ENCODE measurements at regions not wholly inside any gene's neighbourhood (a gene's known extent, or its start where the extent isn't known, plus 50 kb on each side); places are given as distances from the start of the nearest gene placed in this dataset.
"Not testable (repeated sequence)": the region's sequence is repeated elsewhere in the genome, so short reads cannot be mapped to it uniquely, and the experiment has no call there.

DNA sequence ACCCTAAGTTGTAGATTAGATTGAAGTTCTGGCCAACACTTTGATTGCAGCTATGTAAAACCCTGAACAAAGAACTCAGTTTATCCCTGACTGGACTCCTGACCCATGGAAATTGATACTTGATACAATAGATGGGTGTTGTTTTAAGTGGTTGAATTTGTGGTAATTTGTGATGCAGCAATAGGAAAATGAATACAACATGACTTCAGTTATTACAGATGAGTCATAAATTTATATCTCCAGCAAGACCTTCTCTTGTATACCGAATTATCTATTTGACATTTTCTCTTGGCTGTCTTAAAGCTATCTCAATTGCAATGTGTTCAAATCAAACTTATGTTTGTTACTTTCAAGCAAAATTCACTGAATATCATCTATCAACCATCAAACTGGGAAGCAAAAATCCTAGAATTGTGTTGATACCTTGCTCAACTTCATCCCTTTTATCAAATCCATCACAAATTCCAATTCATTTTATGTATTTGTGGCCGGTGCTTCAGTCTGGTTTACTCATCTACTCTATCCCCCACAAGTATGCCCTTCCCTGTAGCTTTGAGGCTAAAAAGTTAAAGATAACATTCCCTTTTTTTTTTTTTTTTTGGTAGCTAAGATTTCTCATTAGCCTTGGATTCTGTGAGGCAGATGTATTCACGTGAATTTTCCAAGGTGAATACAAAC lies 129.4 kb upstream of the CENPW start:
- no peak for TF ChIP-seq CTCF (IDR thresholded peaks at IDR 0.05; ENCODE audit: unreplicated experiment)
- no peaks in the 10 kb centered on the region for H3K36me3 Mint-ChIP-seq (ENCODE audit: insufficient read depth, unreplicated experiment)
- no peak for DNase-seq
- no peak overlapping the region for H3K4me3 Mint-ChIP-seq (ENCODE audit: low read depth, unreplicated experiment)
- no peaks in the 10 kb centered on the region for H3K4me1 Mint-ChIP-seq (ENCODE audit: low read depth, unreplicated experiment)
- CTCF ChIA-PET, result no interaction called here
- intact Hi-C loops (cut with micrococcal nuclease; ENCODE audit: unreplicated experiment), result no loop called here
- H3K9me3 Mint-ChIP-seq (ENCODE audit: low read depth, unreplicated experiment), result no peaks in the 10 kb centered on the region
- BruUV-seq (replicated peaks), result no TSS peak
- no peak overlapping the region for H3K27ac Mint-ChIP-seq (ENCODE audit: unreplicated experiment)
- H3K27me3 Mint-ChIP-seq (ENCODE audit: unreplicated experiment), result no peaks in the 10 kb centered on the region

DNA sequence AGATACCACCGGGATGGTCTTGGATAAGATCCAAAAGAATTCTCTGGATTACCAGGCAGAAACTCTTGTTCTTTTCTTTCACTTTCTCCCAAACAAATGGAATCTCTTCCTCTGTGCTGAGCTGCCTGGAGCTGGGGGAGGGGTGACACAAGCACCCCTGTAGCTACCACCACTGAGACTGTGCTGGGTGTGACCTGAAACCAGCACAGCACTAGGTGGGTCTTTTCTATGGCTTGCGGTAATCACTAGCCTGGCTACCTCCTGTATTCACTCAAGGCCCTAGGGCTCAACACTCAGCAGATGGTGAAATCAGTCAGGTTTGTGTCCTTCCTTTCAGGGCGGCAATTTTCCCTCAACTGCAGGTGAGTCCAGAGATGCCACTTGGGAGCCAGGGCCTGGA lies 122.4 kb upstream of the CENPW start:
- DNase-seq, result no peak
- CTCF ChIA-PET, result no interaction called here
- no peaks in the 10 kb centered on the region for H3K36me3 Mint-ChIP-seq (ENCODE audit: insufficient read depth, unreplicated experiment)
- no peaks in the 10 kb centered on the region for H3K9me3 Mint-ChIP-seq (ENCODE audit: low read depth, unreplicated experiment)
- intact Hi-C loops (cut with micrococcal nuclease; ENCODE audit: unreplicated experiment), result no loop called here
- no peak overlapping the region for H3K27ac Mint-ChIP-seq (ENCODE audit: unreplicated experiment)
- no peak overlapping the region for H3K4me3 Mint-ChIP-seq (ENCODE audit: low read depth, unreplicated experiment)
- H3K4me1 Mint-ChIP-seq (ENCODE audit: low read depth, unreplicated experiment), result peaks cover 11% of the 10 kb centered on the region
- no TSS peak for BruUV-seq (replicated peaks)
- no peaks in the 10 kb centered on the region for H3K27me3 Mint-ChIP-seq (ENCODE audit: unreplicated experiment)
- no peak for TF ChIP-seq CTCF (IDR thresholded peaks at IDR 0.05; ENCODE audit: unreplicated experiment)

DNA sequence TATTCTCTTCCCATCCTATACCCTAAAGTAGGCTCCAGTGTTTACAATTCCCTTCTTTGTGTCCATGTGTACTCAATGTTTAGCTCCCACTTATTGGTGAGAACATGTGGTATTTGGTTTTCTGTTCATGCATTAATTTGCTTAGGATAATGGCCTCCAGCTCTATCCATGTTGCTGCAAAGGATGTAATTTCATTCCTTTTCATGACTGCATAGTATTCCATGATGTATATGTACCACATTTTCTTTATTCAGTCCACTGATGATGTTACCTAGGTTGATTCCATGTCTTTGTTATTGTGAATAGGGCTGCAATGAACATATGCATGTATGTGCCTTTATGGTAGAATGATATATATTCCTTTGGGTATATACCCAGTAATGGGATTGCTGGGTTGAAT lies 119.0 kb upstream of the CENPW start:
- H3K4me1 Mint-ChIP-seq (ENCODE audit: low read depth, unreplicated experiment), result peaks cover 11% of the 10 kb centered on the region
- H3K27ac Mint-ChIP-seq (ENCODE audit: unreplicated experiment); DNase-seq; H3K27me3 Mint-ChIP-seq (ENCODE audit: unreplicated experiment); H3K4me3 Mint-ChIP-seq (ENCODE audit: low read depth, unreplicated experiment); H3K36me3 Mint-ChIP-seq (ENCODE audit: insufficient read depth, unreplicated experiment); BruUV-seq (replicated peaks); H3K9me3 Mint-ChIP-seq (ENCODE audit: low read depth, unreplicated experiment); CTCF ChIA-PET; intact Hi-C loops (cut with micrococcal nuclease; ENCODE audit: unreplicated experiment): not testable (repeated sequence)

DNA sequence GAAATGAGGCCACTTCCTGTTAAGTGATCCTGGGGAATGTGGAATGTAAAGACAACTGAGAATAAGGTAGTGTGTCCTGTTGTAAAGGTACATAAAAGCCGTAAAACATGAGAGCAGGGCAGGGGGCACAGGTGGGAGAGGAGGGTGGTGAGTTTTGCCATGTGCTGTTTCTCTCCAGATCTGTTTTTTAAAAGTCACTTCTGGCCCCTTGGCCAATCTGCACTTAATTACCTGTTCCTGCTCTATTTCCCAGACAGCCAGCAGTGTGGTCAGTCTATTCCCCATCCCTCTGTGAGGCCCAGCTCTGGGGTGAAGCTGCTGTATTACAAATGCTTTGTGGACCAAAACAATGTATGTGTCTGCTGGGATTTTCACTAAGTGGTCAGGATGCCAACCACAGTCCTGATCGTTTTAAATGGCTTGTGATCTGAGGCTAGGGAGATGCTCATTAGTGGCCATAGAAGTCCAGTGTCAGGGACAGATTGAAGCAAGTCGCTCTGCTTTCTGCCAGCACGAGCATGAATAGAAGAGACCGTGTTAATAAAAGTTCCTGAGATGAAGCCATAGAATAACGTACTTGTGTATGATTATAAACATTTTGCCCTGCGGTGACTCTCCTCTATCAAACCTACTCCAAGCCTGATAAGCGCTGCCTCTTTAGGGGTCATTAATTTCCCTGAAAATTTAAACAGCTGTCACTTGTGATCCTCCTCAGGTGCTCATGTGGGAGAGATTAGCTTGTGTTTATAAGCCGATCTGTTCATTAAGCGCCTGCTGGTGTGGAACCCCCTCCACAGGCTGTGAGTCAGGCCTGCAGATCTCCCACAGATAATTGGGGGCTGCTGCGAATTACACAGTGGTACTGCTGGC lies 111.8 kb upstream of the CENPW start:
- Mint-ChIP-seq H3K27ac (ENCODE audit: unreplicated experiment) (no peak overlapping the region), H3K4me3 (ENCODE audit: low read depth, unreplicated experiment) (no peak overlapping the region), H3K4me1 (ENCODE audit: low read depth, unreplicated experiment) (no peaks in the 10 kb centered on the region), H3K36me3 (ENCODE audit: insufficient read depth, unreplicated experiment) (no peaks in the 10 kb centered on the region), H3K9me3 (ENCODE audit: low read depth, unreplicated experiment) (no peaks in the 10 kb centered on the region), H3K27me3 (ENCODE audit: unreplicated experiment) (no peaks in the 10 kb centered on the region)
- DNase-seq, result no peak
- CTCF ChIA-PET, result no interaction called here
- intact Hi-C loops (cut with micrococcal nuclease; ENCODE audit: unreplicated experiment), result no loop called here
- TF ChIP-seq CTCF (IDR thresholded peaks at IDR 0.05; ENCODE audit: unreplicated experiment), result no peak
- BruUV-seq (replicated peaks), result no TSS peak

DNA sequence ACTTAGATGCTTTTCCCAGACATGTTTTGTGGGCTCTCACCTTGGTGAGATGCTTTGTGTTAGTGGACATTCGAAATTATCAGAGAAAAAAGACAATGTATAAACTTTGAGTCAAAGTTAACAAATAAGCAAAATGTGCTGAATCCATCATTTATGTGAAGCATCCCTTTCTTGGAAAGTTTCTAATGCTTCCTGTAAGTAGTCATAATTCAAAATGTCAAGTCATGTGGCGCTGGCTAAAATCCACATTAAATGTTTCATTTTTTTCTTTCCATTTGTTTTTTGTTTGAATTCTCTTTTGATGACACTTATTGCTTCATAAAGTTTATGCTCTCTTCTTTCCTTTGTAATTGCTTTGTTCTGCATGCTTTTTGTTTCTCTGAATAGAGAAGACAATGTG lies 107.2 kb upstream of the CENPW start:
- no peaks in the 10 kb centered on the region for H3K27me3 Mint-ChIP-seq (ENCODE audit: unreplicated experiment)
- no peak for TF ChIP-seq CTCF (IDR thresholded peaks at IDR 0.05; ENCODE audit: unreplicated experiment)
- DNase-seq, result no peak
- H3K36me3 Mint-ChIP-seq (ENCODE audit: insufficient read depth, unreplicated experiment), result no peaks in the 10 kb centered on the region
- H3K27ac Mint-ChIP-seq (ENCODE audit: unreplicated experiment), result no peak overlapping the region
- no TSS peak for BruUV-seq (replicated peaks)
- H3K4me3 Mint-ChIP-seq (ENCODE audit: low read depth, unreplicated experiment), result no peak overlapping the region
- CTCF ChIA-PET, result no interaction called here
- H3K9me3 Mint-ChIP-seq (ENCODE audit: low read depth, unreplicated experiment), result no peaks in the 10 kb centered on the region
- intact Hi-C loops (cut with micrococcal nuclease; ENCODE audit: unreplicated experiment), result no loop called here
- H3K4me1 Mint-ChIP-seq (ENCODE audit: low read depth, unreplicated experiment), result no peaks in the 10 kb centered on the region
